AG09319 (cell line): ENCODE measurements at regions not wholly inside any gene's neighbourhood (a gene's known extent, or its start where the extent isn't known, plus 50 kb on each side); places are given as distances from the start of the nearest gene placed in this dataset.
"Not testable (repeated sequence)": the region's sequence is repeated elsewhere in the genome, so short reads cannot be mapped to it uniquely, and the experiment has no call there.

Source experiments
- DNase-seq: peaks from one replicate; pipeline ENCODE4 v3.0.0-alpha.2; 2010; ENCODE audit warnings: low read depth; ENCODE audit errors: extremely low read depth
- CTCF ChIP-seq: IDR thresholded peaks from 2 replicates; pipeline ENCODE4 v1.5.1; 2011; ENCODE audit warnings: low read depth, mild to moderate bottlenecking, inconsistent platforms, low read length, moderate library complexity

- no peak for TF ChIP-seq CTCF
- no peak for DNase-seq
Measured at GRCh38 chr2:179331061-179331460, 66.4 kb upstream of the SESTD1 start.

GRCh38 chr2:179322289-179322688 is 57.7 kb upstream of the SESTD1 start:
- TF ChIP-seq CTCF, result no peak
- no peak for DNase-seq

GRCh38 chr2:179321034-179321433 is 56.4 kb upstream of the SESTD1 start:
- DNase-seq, result not testable (repeated sequence)

GRCh38 chr2:179314729-179315128 is 50.1 kb upstream of the SESTD1 start:
- not testable (repeated sequence) for DNase-seq
